ENCODE measurements at regions not wholly inside any gene's neighbourhood (a gene's known extent, or its start where the extent isn't known, plus 50 kb on each side); places are given as distances from the start of the nearest gene placed in this dataset.

DNA sequence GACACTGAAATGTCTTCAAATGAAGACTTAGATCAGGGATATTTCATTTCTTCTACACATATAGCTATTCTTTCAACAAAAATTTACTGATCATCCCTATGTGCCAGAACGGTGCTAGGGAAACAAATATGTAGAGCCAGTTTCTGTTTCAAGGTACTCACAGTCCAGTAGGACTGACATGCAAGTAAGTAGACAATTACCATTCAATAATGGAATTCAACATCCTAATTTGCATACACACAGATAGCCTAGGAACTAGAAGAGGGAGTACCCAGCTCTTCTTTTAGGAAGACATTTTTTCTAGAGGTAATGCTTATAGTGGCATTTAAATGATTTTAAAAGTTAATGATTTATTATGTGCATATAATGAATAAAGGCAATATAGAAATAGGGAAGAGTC, 388.8 kb downstream of the ZSWIM6 start:
- H2BK12ac ChIP-seq (ENCODE audit: low read depth, low read length): no peak overlapping the region
- H2BK120ac ChIP-seq (replicated peaks; ENCODE audit: low read depth, low read length): no peak overlapping the region
- H3K79me1 ChIP-seq (ENCODE audit: low read depth, low read length): no peaks in the 10 kb centered on the region
- H3K9ac ChIP-seq (replicated peaks in 1 of 4; ENCODE audit: extremely low read depth in 1 of 4, low read depth in 3 of 4, low read length in 3 of 4): no peak overlapping the region
- H3K79me2 ChIP-seq (ENCODE audit: control insufficient read depth in 1 of 2, insufficient read depth in 2 of 2, low read length in 2 of 2): no peaks in the 10 kb centered on the region
- no peak overlapping the region for H3K18ac ChIP-seq (ENCODE audit: extremely low read depth, low read length)
- DNase-seq (ENCODE audit: low read depth in 1 of 2, low spot score in 2 of 2) (no peak), FAIRE-seq (no peak)
- H3K4me3 ChIP-seq (ENCODE audit: extremely low read depth in 1 of 4, insufficient read depth in 2 of 4, low read depth in 3 of 4, low read length in 4 of 4): no peak overlapping the region
- H3K27me3 ChIP-seq (replicated peaks in 1 of 4; ENCODE audit: control insufficient read depth in 3 of 4, extremely low read depth in 1 of 4, insufficient read depth in 3 of 4, low read length in 3 of 4): peaks cover 0 to 1% (median 0%) of the 10 kb centered on the region in 4 experiments; a peak in 1 of 7 replicates
- POLR2A ChIA-PET (ENCODE audit: partially characterized antibody): no interaction called here
- no peak overlapping the region for H4K91ac ChIP-seq (replicated peaks; ENCODE audit: insufficient read length, low read length)
- 94% methylated on average over 1 of the region's 1 CpG; no CpG with 5 or more reads in 1 of the 2 experiments for WGBS, 2 experiments (ENCODE audit: extremely low coverage in 1 of 2, insufficient coverage in 1 of 2, insufficient read length in 1 of 2, insufficient replicate concordance in 2 of 2, low coverage in 1 of 2, low lambda C conversion rate in 2 of 2, missing lambda C conversion rate in 1 of 2)
- H3K27ac ChIP-seq (ENCODE audit: low read depth, low read length): no peak overlapping the region
- no peak overlapping the region for H3K23ac ChIP-seq (ENCODE audit: insufficient read length)
- no peaks in the 10 kb centered on the region for H4K20me1 ChIP-seq (replicated peaks in 1 of 2; ENCODE audit: control insufficient read depth in 1 of 2, insufficient read depth in 2 of 2, low read length in 2 of 2)
- H3K4ac ChIP-seq (replicated peaks; ENCODE audit: insufficient read length, low read depth, low read length): no peak overlapping the region
- H3K36me3 ChIP-seq (ENCODE audit: control insufficient read depth in 2 of 4, insufficient read depth in 4 of 4, low read length in 3 of 4): no peaks in the 10 kb centered on the region
- H2BK15ac ChIP-seq (ENCODE audit: low read length): no peak overlapping the region
- CTCF ChIA-PET (ENCODE audit: partially characterized antibody): interaction anchor here (1.3 to 1.6 kb wide), 2 partner anchors 10 to 48 kb away, joined by 4 to 5 read pairs; no protein-coding TSS in a partner anchor
- H3K4me1 ChIP-seq (replicated peaks in 1 of 4; ENCODE audit: control insufficient read depth in 3 of 4, insufficient read depth in 4 of 4, low read length in 3 of 4): no peaks in the 10 kb centered on the region
- H3K23me2 ChIP-seq (ENCODE audit: low read depth, low read length): no peaks in the 10 kb centered on the region
- H3K9me3 ChIP-seq (ENCODE audit: insufficient read depth in 2 of 2, low read depth in 1 of 2, low read length in 1 of 2): peaks cover 2 to 11% of the 10 kb centered on the region in 2 experiments; a peak in 1 of 4 replicates
- H4K8ac ChIP-seq (ENCODE audit: extremely low read depth, insufficient read depth, low read length): no peak overlapping the region
- H3K4me2 ChIP-seq (ENCODE audit: insufficient read depth in 1 of 2, low read depth in 2 of 2, low read length in 2 of 2): no peak overlapping the region
- no peak overlapping the region for H2BK20ac ChIP-seq (ENCODE audit: low read length)
- H2AFZ ChIP-seq (ENCODE audit: low read length): no peak overlapping the region
- H2AK5ac ChIP-seq (ENCODE audit: low read depth, low read length): no peak overlapping the region
- no peak overlapping the region for H4K5ac ChIP-seq (ENCODE audit: insufficient read length, low read depth, low read length)
- H3K56ac ChIP-seq (replicated peaks; ENCODE audit: insufficient read length, low read depth, low read length): no peak overlapping the region
- H3K14ac ChIP-seq (ENCODE audit: insufficient read length): no peak overlapping the region
- TF ChIP-seq TEAD4 (IDR thresholded peaks at IDR 0.05; ENCODE audit: low read depth, low read length) (no peak), EP300 (IDR thresholded peaks at IDR 0.05; ENCODE audit: borderline replicate concordance in 1 of 2, low read depth in 2 of 2, low read length in 2 of 2) (no peak)
- TF ChIP-seq, protein P1, sequence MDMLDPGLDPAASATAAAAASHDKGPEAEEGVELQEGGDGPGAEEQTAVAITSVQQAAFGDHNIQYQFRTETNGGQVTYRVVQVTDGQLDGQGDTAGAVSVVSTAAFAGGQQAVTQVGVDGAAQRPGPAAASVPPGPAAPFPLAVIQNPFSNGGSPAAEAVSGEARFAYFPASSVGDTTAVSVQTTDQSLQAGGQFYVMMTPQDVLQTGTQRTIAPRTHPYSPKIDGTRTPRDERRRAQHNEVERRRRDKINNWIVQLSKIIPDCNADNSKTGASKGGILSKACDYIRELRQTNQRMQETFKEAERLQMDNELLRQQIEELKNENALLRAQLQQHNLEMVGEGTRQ (IDR thresholded peaks at IDR 0.05; ENCODE audit: low read length): no peak
- no peak overlapping the region for H2BK5ac ChIP-seq (ENCODE audit: low read depth, low read length)
